HG02763 (cell line): ENCODE measurements at regions not wholly inside any gene's neighbourhood (a gene's known extent, or its start where the extent isn't known, plus 50 kb on each side); places are given as distances from the start of the nearest gene placed in this dataset.

Experiments used
- ATAC-seq: cut with Tn5 transposase; IDR thresholded peaks from one replicate; pipeline ENCODE4 v1.9.1; 2021; ENCODE audit warnings: mild to moderate bottlenecking, moderate library complexity; ENCODE audit not compliant: unreplicated experiment

DNA sequence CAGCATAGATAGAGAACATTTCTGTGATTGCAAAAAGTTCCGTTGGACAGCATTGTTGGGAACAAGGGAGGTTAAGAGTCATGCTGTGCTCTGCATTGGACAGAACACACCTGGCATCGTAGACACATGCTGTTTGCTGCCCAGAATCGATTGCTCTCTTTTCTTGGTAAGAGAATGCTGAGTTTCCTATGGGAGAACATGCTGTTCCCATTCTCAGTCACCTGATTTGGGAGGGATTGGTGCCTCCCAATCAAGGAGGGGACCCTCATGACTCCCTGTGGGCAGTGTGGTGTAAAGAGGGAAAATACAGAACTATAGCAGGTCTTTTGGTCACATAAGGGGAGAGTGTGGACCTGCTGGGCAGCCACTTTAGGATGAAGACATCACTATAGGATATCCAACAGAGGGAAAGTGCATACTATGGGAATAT, 555.4 kb upstream of the CLINT1 start:
- ATAC-seq: no peak

DNA sequence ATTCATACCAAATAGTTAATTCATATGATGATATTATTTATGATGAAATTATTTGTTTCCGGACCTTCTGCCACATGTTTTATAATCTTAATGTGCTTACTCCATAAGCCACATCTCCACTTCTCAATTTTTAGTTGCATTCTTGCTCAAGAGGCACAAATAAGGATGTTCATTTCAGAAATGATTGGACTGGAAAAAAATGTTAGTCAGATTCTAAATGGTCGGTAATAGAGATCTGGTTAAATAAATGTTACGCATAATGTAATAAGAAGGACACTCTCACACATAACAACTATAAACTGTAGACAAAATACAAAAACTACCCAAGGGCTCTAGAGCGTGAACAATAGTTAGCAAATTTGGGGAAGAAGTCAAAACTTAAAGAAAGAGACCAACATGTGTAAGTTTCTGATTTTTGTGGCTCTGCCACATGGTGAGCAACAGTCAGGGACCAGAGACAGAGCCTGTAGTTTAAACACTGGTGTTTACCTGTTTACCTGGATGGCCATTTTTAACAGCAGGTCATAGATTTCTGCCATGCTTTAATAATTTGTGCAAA, 554.3 kb upstream of the CLINT1 start:
- no peak for ATAC-seq

DNA sequence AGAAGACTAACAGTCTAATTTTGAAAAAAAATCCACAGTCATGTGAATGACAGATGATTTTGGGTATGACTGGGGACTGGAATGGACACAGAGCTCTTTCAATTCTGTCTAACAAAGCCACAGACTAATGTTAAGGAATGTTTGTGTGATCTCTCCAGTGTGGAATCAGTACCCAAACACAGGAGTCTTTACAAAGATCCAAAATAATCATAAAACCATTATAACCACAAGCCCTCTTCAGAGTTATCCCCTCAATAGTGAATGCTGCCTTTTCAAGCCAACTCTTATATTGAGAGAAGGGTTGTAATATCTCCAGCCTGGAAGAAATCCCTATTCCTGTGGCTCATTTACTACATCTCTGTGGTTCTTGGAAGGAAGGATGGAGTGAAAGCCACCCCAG, 552.0 kb upstream of the CLINT1 start:
- ATAC-seq: no peak

DNA sequence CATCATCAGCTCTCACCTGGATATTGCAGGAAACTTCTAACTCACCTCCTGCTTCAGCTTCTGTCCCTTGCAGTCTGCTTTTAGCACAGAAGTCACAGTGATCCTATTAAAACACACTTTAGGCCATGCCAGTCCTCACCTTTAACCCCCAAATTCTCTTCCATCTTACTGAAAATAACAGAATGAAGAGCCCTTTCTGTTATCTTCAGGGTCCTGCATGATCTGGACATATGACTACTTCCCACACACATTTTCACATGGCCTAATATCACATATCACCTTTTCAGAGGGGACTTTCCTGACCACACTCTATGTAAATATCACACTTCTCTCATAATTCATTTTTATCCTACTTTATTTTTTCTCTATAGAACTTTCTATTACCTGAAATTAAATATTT, 550.6 kb upstream of the CLINT1 start:
- peak; percentile 79 for ATAC-seq

DNA sequence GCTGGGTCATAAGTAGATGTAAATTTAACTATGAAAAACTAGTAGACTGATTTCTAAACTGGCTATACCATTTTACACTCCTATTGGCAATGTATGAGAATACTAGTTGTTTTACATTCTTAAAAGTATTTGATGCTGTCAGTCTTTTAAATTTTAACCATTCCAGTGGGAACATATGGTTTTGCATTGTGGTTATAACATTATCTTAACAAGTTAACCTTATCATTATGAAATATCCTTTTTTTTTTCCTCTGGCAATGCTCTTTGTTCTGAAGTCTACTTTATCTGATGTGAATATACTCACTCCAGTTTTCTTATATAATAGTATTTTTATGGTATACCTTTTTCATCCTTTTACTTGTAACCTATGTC, 548.9 kb upstream of the CLINT1 start:
- ATAC-seq: no peak

DNA sequence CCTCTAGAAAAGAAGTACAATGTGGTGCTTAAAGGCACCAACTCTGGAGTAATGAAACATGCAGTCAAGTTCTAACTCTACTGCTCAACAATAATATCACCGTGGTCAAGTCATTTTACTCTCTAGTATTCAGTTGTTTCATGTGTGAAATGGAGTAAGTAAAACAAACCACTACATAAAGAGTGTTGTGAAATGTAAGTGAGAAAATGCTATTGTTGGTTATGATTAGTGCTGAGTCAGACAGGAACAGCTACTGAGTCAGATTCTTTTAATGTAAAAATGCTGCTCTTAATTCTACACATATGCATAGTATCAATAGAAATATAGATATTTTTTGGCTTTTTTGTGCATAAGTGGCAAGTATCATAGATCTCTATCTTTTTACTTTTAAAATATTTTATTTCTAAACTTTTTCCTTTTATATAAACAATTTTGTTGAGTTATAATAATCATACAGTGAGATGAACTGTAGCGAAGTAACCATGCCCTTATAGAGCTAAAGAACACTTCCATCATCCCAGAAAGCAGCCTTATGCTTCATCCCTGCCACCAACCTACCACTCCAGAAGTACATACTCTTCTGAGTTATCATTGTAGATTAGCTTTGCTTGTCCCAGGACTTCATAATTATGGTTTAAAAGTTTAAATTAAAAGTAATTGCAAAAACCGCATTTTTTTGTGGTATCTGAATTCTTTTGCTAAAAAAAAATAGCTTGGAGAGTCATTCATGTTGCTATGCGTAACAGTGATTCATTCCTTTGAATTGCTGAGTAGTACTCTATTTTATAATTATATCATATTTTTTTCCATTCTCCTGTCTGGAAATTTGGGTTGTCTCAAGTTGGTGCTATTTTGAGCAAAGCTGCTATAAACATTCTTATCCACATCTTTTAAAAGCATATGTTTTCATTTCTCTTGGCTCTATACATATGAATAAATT, 548.2 kb upstream of the CLINT1 start:
- ATAC-seq: no peak

DNA sequence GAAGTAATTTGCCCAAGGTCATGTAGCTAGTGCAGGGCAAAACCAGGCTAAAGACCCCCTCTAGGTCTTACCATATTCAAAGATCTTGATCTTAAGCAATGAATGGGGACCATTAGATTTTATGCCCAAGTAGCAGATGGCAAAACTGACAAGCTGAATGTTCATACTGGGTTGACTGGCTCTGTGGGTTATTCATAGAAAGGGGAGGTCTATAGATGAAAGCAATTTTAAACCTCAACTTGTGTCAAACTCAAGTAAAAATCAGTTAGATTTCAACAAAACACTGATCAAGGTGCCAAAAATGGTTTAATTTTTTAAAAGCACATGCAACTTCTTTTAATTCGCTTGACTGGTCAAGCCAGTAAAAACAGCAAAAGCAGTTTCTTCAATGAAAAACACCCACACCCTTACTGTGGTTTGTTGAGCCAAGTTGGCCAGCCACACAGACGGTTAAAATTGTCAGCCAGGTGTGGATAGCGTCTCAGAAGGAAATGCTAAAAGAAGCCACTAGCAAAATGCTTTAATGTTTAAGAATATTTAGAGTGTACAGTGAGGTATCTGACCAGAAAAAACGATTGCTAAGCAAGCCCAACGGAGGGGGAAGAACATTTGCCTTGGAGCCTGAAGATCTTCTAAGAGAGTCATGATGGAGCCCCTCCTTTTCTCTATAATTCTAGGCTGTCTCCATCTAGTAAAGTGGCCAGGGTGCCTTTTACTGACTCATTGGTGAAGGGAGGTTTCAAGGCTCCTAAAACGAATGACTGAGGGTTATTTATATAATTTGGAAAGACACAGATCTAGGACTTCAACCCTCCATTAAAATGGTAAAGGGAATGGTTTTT, 539.6 kb upstream of the CLINT1 start:
- ATAC-seq: peak; percentile 92

DNA sequence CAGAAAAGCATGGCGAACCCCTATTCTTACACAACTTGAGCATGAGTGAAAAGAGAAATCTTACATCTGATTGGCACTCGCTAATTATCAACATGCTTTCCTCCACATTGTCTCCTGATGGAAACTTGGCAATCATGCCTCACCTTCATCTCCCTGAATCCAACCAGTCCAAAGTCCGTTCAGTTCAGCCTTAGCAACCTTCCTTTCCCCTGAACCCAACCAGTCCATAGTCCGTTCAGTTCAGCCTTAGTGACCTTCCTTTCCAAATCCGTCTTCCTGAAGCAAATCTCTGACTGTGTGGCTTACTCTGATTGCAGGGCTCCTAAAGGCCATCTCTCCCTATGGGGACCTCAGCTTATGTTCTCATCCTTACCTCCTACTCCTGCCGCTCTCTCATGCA, 538.3 kb upstream of the CLINT1 start:
- ATAC-seq: no peak

DNA sequence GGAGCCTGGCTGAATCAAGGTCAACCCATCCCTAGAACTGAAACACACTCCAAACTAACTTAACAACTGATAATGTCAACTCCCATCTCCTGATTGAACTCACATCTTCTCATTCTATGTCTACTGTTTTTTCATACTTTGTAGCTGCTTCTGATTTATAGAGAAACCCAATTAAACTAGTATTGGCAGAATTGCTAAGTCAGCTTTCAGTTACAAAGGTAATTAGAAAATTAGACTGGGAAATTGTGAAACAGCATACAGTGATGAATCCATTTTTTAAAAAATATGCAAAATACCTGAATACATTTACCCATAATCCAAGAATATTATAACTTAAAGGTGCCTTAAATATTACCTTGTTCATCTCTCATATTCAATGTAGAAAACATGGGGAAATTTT, 535.2 kb upstream of the CLINT1 start:
- ATAC-seq: no peak

DNA sequence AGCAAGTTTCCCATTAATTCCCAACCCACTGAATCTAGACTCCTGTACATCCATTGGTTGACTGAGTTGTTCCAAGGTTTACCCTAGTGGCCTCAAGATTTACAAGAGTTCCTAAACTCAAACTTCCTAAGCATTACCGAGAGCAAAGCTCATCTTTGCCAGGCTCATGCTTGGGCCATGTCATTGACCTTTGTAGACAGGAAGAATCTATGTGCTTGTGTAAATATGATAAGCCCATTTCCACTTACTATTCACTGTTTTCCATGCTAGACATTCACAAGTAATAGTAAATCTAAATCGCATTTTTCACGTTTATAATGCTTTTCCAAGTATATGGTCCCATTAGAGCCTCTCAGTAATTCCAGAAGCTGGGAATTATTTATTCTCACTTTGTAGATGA, 534.5 kb upstream of the CLINT1 start:
- no peak for ATAC-seq

DNA sequence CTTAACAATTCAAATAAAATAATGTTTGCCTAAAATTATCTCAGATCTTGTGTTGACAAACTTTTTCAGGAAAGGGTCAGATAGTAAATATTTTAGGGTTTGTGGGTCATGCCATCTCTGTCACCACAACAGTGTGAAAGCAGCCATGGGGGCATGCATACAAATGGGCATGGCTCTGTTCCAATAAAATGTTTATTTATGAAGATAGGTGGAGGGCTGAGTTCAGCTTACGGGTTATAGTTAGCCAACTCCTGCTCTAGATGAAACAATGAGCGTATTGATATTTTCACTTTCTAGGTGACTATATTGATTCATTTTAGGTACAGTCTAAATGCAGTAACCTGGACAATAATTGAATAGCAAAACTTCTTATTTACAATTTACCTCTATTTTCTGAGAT, 533.8 kb upstream of the CLINT1 start:
- ATAC-seq: no peak

DNA sequence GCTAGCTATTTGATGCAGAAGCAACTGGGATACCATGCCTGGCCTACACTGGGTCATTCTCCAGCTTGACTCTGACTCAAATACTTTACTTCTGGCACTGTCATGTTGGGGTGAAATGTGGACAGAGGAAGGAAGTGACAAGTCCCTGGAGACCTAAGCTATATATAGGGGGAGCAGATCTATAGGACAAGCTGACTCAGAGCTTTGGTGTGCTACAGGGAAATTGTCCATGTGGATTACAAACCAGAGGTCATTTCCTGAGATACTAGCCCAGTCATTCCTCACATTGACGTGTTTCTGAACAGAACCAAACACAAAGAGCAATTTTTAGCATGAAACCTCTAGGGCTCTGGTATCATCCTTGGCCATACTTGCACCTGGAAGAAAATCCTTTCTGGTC, 531.6 kb upstream of the CLINT1 start:
- no peak for ATAC-seq

DNA sequence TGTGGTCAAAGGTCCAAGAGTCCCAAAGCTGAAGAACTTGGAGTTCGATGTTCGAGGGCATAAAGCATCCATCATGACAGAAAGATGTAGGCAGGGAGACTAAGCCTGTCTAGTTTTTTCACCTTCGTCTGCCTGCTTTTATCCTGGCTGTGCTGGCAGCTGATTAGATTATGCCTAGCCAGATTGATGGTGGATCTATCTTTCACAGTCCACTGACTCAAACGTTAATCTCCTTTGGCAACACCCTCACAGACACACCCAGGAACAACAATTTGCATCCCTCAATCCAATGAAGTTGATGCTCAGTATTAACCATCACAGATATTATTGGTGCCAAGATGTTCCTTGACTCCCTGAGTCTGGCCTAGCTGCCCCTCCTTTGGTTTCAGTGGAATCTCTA, 530.8 kb upstream of the CLINT1 start:
- no peak for ATAC-seq

DNA sequence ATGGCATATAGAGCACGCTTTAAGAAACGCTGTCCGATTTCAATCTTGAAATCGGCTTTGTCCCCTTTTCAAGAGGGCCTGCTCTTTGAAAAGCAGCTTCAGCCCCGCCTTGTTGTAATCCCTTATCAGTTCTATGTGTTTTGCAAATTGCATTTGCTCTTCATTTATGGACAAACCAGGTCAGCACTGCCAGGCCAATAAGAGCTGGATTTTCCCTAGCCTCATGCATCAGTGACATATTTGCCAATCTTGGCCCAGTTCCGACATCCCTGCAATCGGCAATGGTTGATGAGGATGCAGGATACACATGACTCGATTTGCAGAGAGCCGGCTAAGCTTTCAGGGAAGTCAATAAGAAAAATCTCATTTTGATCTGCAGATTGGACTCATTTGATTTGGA, 529.1 kb upstream of the CLINT1 start:
- ATAC-seq: no peak

DNA sequence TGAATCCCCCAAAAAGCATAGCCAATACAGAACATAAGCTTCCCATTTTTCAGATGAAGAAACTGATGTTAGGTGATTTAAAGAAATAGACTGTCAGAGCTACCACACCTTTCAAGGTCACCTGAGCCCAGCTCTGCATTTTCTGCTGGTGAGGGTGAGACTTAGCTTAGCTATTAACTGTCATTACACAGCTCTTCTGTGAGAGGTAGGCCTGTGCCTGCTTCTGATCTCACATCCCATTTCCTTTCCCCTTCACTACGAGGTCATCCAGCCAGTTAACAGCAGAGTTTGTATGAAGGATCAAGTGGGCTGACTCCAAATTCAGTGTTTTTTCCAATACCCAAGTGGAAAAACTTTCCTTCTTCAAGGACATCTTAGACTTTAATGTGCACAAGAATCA, 528.6 kb upstream of the CLINT1 start:
- ATAC-seq: no peak

DNA sequence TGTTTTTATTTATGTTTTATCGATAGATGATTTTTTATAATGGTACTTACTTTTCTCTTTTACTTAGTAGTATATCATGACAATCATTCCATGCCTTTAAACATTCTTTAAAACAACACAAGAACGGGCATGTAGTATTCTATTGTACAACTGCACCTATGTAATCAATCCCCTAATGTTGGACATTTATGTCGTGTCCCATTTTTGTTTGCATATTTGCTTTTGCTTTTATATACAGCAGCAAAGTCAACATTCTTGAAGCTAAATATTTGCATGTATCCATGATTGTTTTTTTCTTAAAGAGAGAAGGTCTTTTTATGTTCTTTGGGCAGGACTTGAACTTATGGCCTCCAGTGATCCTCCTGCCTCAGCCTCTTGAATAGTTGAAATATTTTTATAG, 527.0 kb upstream of the CLINT1 start:
- ATAC-seq: no peak

DNA sequence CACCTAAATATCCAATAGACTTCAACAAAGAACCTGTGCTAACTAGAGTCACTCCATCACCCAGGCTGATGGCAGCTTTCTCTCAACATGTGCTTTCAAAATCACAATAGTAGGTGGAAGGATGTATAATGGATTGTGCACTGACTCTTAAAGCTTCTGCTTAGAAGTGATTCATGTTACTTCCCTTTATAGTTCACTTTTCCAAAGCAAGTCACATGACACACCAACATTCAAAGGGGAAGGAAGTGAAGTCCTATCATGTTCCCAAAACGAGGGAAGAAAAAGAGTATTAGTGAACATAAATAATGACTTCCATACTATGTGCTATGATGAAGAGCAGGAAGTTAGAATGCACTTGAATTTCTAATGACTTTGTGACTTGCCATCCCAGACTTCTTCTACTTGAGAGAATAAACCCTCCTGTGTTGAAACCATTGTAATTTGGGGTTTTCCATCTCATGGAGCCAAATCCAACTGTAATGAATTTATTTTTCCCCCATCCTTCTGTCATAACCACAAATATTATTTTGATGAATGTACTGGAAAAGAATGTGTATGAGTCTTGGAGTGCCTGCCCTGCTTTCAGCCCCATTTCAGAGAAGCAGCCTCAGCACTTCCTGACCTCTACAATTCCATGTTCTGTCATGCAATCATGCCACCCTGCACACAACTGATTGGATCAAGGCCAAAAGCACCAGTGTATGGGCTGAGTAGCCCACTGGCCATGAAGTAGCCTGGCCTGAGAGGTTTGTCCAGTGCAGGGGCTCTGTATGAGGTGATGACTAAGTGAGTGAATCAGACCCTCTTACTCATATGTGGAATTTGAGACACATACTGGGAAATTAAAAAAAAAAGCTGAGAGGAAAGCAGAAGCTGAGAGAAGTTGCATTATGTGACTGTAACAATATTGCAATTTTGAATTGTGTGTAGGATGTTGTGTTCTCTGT, 525.9 kb upstream of the CLINT1 start:
- ATAC-seq: no peak

DNA sequence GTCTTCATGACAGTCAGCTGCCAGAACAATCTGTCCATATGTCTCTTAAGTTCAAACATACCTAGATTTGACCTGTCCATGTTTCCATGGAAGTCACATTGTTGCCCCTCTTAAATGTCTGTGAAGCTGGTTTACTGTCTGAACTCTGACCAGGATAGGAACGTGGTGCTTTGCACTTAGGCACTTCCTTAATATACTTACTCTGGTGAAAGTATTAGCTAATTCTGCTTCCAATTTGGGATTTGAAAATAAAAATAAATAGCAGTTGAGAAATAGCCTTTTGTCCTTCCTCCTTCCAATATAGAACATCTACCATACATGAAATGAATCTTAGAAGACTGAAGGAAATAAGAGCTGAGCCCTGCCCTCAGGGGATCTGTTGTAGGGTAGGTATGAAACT, 524.5 kb upstream of the CLINT1 start:
- ATAC-seq: no peak

DNA sequence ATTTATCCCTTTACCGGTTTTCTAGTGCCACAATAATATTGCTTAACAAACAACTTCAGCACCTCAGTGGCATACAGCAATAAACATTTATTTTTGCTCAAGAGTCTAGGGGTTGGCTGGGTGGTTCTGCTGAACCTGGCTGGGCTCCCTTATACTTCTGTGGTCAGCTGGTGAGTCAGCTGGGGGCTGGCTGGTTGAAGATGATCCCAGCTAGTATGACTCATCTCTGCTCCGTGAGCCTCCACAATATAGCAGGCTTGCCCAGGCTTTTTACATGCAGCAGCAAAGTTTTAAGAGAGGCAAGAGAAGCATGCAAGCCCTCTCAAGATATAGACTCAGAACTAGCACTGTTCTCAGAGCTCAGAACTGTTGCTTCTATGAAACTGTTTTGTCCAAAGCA, 523.5 kb upstream of the CLINT1 start:
- peak; percentile 92 for ATAC-seq

DNA sequence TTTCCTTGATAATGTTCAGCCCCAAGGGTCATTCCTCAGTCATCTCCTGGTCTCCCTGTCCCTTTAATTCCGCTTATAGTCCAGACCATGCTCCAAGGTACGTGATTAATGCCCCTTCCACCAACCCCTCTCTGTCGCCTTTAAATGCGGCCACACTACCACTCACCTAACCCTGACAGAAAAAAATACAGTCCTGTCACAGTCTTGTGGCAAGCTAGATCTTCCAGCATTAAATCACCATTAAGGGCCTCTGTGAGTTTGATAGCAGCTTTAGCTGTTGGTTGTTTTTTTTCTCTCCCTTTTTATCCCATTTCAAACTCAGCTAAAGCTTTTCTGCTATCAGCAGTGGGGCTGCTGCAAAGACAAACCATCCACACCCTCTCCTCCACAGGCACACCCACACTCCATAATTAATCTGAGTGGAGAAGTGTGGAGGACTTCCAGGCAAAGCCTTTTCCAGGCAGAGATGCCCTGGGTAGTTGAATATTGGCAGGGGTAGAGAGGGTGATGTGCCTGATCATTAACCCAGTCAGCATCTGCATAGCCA, 522.7 kb upstream of the CLINT1 start:
- no peak for ATAC-seq
